ENCODE measurements at regions not wholly inside any gene's neighbourhood (a gene's known extent, or its start where the extent isn't known, plus 50 kb on each side); places are given as distances from the start of the nearest gene placed in this dataset.

- CTCF ChIA-PET, result no interaction called here
- POLR2A ChIA-PET, result interaction anchor here (0.5 kb wide), 1 partner anchor 906 kb away, joined by 3 read pairs; no protein-coding TSS in a partner anchor
Observed at GRCh38 chr15:93174836-93175235, 85.8 kb upstream of the RGMA start.

GRCh38 chr15:93173369-93173768, 84.4 kb upstream of the RGMA start:
- Histone ChIP-seq H3K4me1 (ENCODE audit: control insufficient read depth in 2 of 2, insufficient read depth in 2 of 2, low read length in 2 of 2) (no peaks in the 10 kb centered on the region), H3K27ac (ENCODE audit: low read depth, low read length) (no peak overlapping the region), H3K36me3 (ENCODE audit: control insufficient read depth in 2 of 3, insufficient read depth in 3 of 3, low read length in 3 of 3) (no peaks in the 10 kb centered on the region), H3K27me3 (ENCODE audit: control insufficient read depth in 2 of 2, insufficient read depth in 2 of 2, low read length in 2 of 2) (peaks cover 0 to 6% of the 10 kb centered on the region in 2 donors), H3K9me3 (ENCODE audit: control insufficient read depth in 2 of 3, low read length in 3 of 3) (no peaks in the 10 kb centered on the region), H3K4me3 (ENCODE audit: low read length) (no peak overlapping the region)
- Mint-ChIP-seq H3K9me3 (peaks cover 0 to 14% (median 5%) of the 10 kb centered on the region in 11 donors), H3K27ac (no peak overlapping the region), H3K27me3 (peaks cover 14 to 53% (median 46%) of the 10 kb centered on the region in 5 donors), H3K4me3 (no peak overlapping the region), H3K4me1 (peaks cover 0 to 4% (median 0%) of the 10 kb centered on the region in 7 donors), H3K36me3 (no peaks in the 10 kb centered on the region)
- ChIA-PET CTCF (no interaction called here), POLR2A (no interaction called here)
- no peak for ATAC-seq
- intact Hi-C loops (cut with micrococcal nuclease), result no loop called here
- no peak for DNase-seq

More at GRCh38 chr15:93174836-93175235, 85.8 kb upstream of the RGMA start:
- Mint-ChIP-seq H3K27ac (no peak overlapping the region), H3K9me3 (peaks cover 0 to 14% (median 5%) of the 10 kb centered on the region in 11 donors), H3K4me3 (no peak overlapping the region), H3K36me3 (no peaks in the 10 kb centered on the region), H3K4me1 (peaks cover 0 to 5% (median 0%) of the 10 kb centered on the region in 7 donors), H3K27me3 (peaks cover 7 to 48% (median 40%) of the 10 kb centered on the region in 5 donors)
- no peak overlapping the region for H3K4me3 ChIP-seq (ENCODE audit: low read length)
- H3K4me1 ChIP-seq (ENCODE audit: control insufficient read depth in 2 of 2, insufficient read depth in 2 of 2, low read length in 2 of 2), result no peaks in the 10 kb centered on the region
- H3K27me3 ChIP-seq (ENCODE audit: control insufficient read depth in 2 of 2, insufficient read depth in 2 of 2, low read length in 2 of 2), result peaks cover 0 to 6% of the 10 kb centered on the region in 2 donors
- ATAC-seq, result no peak
- DNase-seq, result no peak
- H3K9me3 ChIP-seq (ENCODE audit: control insufficient read depth in 2 of 3, low read length in 3 of 3), result no peaks in the 10 kb centered on the region
- H3K36me3 ChIP-seq (ENCODE audit: control insufficient read depth in 2 of 3, insufficient read depth in 3 of 3, low read length in 3 of 3), result no peaks in the 10 kb centered on the region
- intact Hi-C loops (cut with micrococcal nuclease), result no loop called here
- H3K27ac ChIP-seq (ENCODE audit: low read depth, low read length), result no peak overlapping the region

GRCh38 chr15:93171476-93171875, 82.5 kb upstream of the RGMA start:
- H3K9me3 ChIP-seq (ENCODE audit: control insufficient read depth in 2 of 3, low read length in 3 of 3), result no peaks in the 10 kb centered on the region
- peaks cover 0 to 6% of the 10 kb centered on the region in 2 donors for H3K27me3 ChIP-seq (ENCODE audit: control insufficient read depth in 2 of 2, insufficient read depth in 2 of 2, low read length in 2 of 2)
- no peak overlapping the region for H3K4me3 ChIP-seq (ENCODE audit: low read length)
- DNase-seq (no peak), ATAC-seq (no peak)
- Mint-ChIP-seq H3K27me3 (peaks cover 26 to 56% (median 43%) of the 10 kb centered on the region in 5 donors), H3K27ac (no peak overlapping the region), H3K9me3 (peaks cover 0 to 14% (median 5%) of the 10 kb centered on the region in 11 donors), H3K36me3 (no peaks in the 10 kb centered on the region), H3K4me1 (peaks cover 0 to 2% (median 0%) of the 10 kb centered on the region in 7 donors), H3K4me3 (no peak overlapping the region)
- intact Hi-C loops (cut with micrococcal nuclease), result no loop called here
- H3K36me3 ChIP-seq (ENCODE audit: control insufficient read depth in 2 of 3, insufficient read depth in 3 of 3, low read length in 3 of 3), result no peaks in the 10 kb centered on the region
- ChIA-PET POLR2A (no interaction called here), CTCF (no interaction called here)
- H3K4me1 ChIP-seq (ENCODE audit: control insufficient read depth in 2 of 2, insufficient read depth in 2 of 2, low read length in 2 of 2), result peaks cover 0 to 3% of the 10 kb centered on the region in 2 donors
- H3K27ac ChIP-seq (ENCODE audit: low read depth, low read length), result no peak overlapping the region

- H3K27ac Mint-ChIP-seq, result no peak overlapping the region
- ChIA-PET POLR2A (no interaction called here), CTCF (no interaction called here)
Observed at GRCh38 chr15:93170329-93170728, 81.3 kb upstream of the RGMA start.

GRCh38 chr15:93168910-93169309, 79.9 kb upstream of the RGMA start:
- peaks cover 0 to 8% (median 1%) of the 10 kb centered on the region in 11 donors for H3K9me3 Mint-ChIP-seq

More at GRCh38 chr15:93170329-93170728, 81.3 kb upstream of the RGMA start:
- Mint-ChIP-seq H3K9me3 (peaks cover 0 to 14% (median 5%) of the 10 kb centered on the region in 11 donors), H3K4me3 (no peak overlapping the region), H3K27me3 (peaks cover 31 to 49% (median 41%) of the 10 kb centered on the region in 5 donors), H3K36me3 (no peaks in the 10 kb centered on the region), H3K4me1 (peaks cover 0 to 4% (median 0%) of the 10 kb centered on the region in 7 donors)
- Histone ChIP-seq H3K27ac (ENCODE audit: low read depth, low read length) (no peak overlapping the region), H3K4me1 (ENCODE audit: control insufficient read depth in 2 of 2, insufficient read depth in 2 of 2, low read length in 2 of 2) (peaks cover 0 to 3% of the 10 kb centered on the region in 2 donors), H3K27me3 (ENCODE audit: control insufficient read depth in 2 of 2, insufficient read depth in 2 of 2, low read length in 2 of 2) (peaks cover 0 to 6% of the 10 kb centered on the region in 2 donors), H3K4me3 (ENCODE audit: low read length) (no peak overlapping the region), H3K36me3 (ENCODE audit: control insufficient read depth in 2 of 3, insufficient read depth in 3 of 3, low read length in 3 of 3) (no peaks in the 10 kb centered on the region), H3K9me3 (ENCODE audit: control insufficient read depth in 2 of 3, low read length in 3 of 3) (no peaks in the 10 kb centered on the region)
- ATAC-seq (no peak), DNase-seq (no peak)
- intact Hi-C loops (cut with micrococcal nuclease), result no loop called here

GRCh38 chr15:93167291-93167690, 78.3 kb upstream of the RGMA start:
- peaks cover 27 to 37% (median 35%) of the 10 kb centered on the region in 5 donors for H3K27me3 Mint-ChIP-seq
- H3K27ac ChIP-seq (ENCODE audit: low read depth, low read length), result no peak overlapping the region
- H3K36me3 ChIP-seq (ENCODE audit: control insufficient read depth in 2 of 3, insufficient read depth in 3 of 3, low read length in 3 of 3), result no peaks in the 10 kb centered on the region
- H3K9me3 ChIP-seq (ENCODE audit: control insufficient read depth in 2 of 3, low read length in 3 of 3), result no peaks in the 10 kb centered on the region
- H3K27ac Mint-ChIP-seq, result no peak overlapping the region
- H3K27me3 ChIP-seq (ENCODE audit: control insufficient read depth in 2 of 2, insufficient read depth in 2 of 2, low read length in 2 of 2), result peaks cover 0 to 6% of the 10 kb centered on the region in 2 donors
- H3K36me3 Mint-ChIP-seq, result no peaks in the 10 kb centered on the region
- POLR2A ChIA-PET, result no interaction called here
- H3K4me3 ChIP-seq (ENCODE audit: low read length), result no peak overlapping the region
- H3K4me3 Mint-ChIP-seq, result no peak overlapping the region
- DNase-seq, result no peak
- H3K4me1 Mint-ChIP-seq, result peaks cover 0 to 4% (median 0%) of the 10 kb centered on the region in 7 donors
- H3K4me1 ChIP-seq (ENCODE audit: control insufficient read depth in 2 of 2, insufficient read depth in 2 of 2, low read length in 2 of 2), result peaks cover 0 to 3% of the 10 kb centered on the region in 2 donors
- CTCF ChIA-PET, result no interaction called here
- no peaks in the 10 kb centered on the region for H3K9me3 Mint-ChIP-seq
- intact Hi-C loops (cut with micrococcal nuclease), result no loop called here
- ATAC-seq, result no peak

More at GRCh38 chr15:93168910-93169309, 79.9 kb upstream of the RGMA start:
- no peak overlapping the region for H3K4me3 Mint-ChIP-seq
- H3K4me1 Mint-ChIP-seq, result peaks cover 0 to 4% (median 0%) of the 10 kb centered on the region in 7 donors
- no peaks in the 10 kb centered on the region for H3K9me3 ChIP-seq (ENCODE audit: control insufficient read depth in 2 of 3, low read length in 3 of 3)
- DNase-seq, result no peak
- ATAC-seq, result no peak
- ChIA-PET CTCF (no interaction called here), POLR2A (no interaction called here)
- no peak overlapping the region for H3K4me3 ChIP-seq (ENCODE audit: low read length)
- intact Hi-C loops (cut with micrococcal nuclease), result no loop called here
- no peak overlapping the region for H3K27ac ChIP-seq (ENCODE audit: low read depth, low read length)
- peaks cover 33 to 46% (median 35%) of the 10 kb centered on the region in 5 donors for H3K27me3 Mint-ChIP-seq
- peaks cover 0 to 3% of the 10 kb centered on the region in 2 donors for H3K4me1 ChIP-seq (ENCODE audit: control insufficient read depth in 2 of 2, insufficient read depth in 2 of 2, low read length in 2 of 2)
- no peaks in the 10 kb centered on the region for H3K36me3 Mint-ChIP-seq
- no peak overlapping the region for H3K27ac Mint-ChIP-seq
- no peaks in the 10 kb centered on the region for H3K36me3 ChIP-seq (ENCODE audit: control insufficient read depth in 2 of 3, insufficient read depth in 3 of 3, low read length in 3 of 3)
- H3K27me3 ChIP-seq (ENCODE audit: control insufficient read depth in 2 of 2, insufficient read depth in 2 of 2, low read length in 2 of 2), result peaks cover 0 to 6% of the 10 kb centered on the region in 2 donors

- DNase-seq (no peak), ATAC-seq (no peak)
- Mint-ChIP-seq H3K36me3 (no peaks in the 10 kb centered on the region), H3K4me1 (peaks cover 0 to 4% (median 0%) of the 10 kb centered on the region in 7 donors), H3K27me3 (peaks cover 24 to 40% (median 35%) of the 10 kb centered on the region in 5 donors), H3K4me3 (no peak overlapping the region), H3K9me3 (no peaks in the 10 kb centered on the region), H3K27ac (no peak overlapping the region)
- H3K36me3 ChIP-seq (ENCODE audit: control insufficient read depth in 2 of 3, insufficient read depth in 3 of 3, low read length in 3 of 3), result no peaks in the 10 kb centered on the region
- no peaks in the 10 kb centered on the region for H3K9me3 ChIP-seq (ENCODE audit: control insufficient read depth in 2 of 3, low read length in 3 of 3)
- ChIA-PET POLR2A (no interaction called here), CTCF (no interaction called here)
- intact Hi-C loops (cut with micrococcal nuclease), result no loop called here
- peaks cover 0 to 3% of the 10 kb centered on the region in 2 donors for H3K4me1 ChIP-seq (ENCODE audit: control insufficient read depth in 2 of 2, insufficient read depth in 2 of 2, low read length in 2 of 2)
- no peak overlapping the region for H3K27ac ChIP-seq (ENCODE audit: low read depth, low read length)
- H3K4me3 ChIP-seq (ENCODE audit: low read length), result no peak overlapping the region
- H3K27me3 ChIP-seq (ENCODE audit: control insufficient read depth in 2 of 2, insufficient read depth in 2 of 2, low read length in 2 of 2), result peaks cover 0 to 6% of the 10 kb centered on the region in 2 donors
Observed at GRCh38 chr15:93166675-93167074, 77.7 kb upstream of the RGMA start.

Measured in naive thymus-derived CD4-positive, alpha-beta T cell (primary cell).